Neural progenitor cell (in vitro differentiated cells): ENCODE measurements at regions not wholly inside any gene's neighbourhood (a gene's known extent, or its start where the extent isn't known, plus 50 kb on each side); places are given as distances from the start of the nearest gene placed in this dataset.
"Not testable (repeated sequence)": the region's sequence is repeated elsewhere in the genome, so short reads cannot be mapped to it uniquely, and the experiment has no call there.

Experiments
- DNase-seq: peaks from one replicate; pipeline ENCODE4 v3.0.0-alpha.2; 2016; ENCODE audit warnings: low spot score
- H2AFZ ChIP-seq: fragments of 200-600 bp; sonication (generic); replicated peaks from 2 replicates; pipeline ENCODE4 v1.6.1; 2016; ENCODE audit warnings: antibody characterized with exemption
- H3F3A ChIP-seq: fragments of 200-600 bp; sonication (generic); 2 replicates; pipeline ENCODE4 v1.6.1; 2016; ENCODE audit warnings: antibody characterized with exemption, low read depth
- H3K27ac ChIP-seq: fragments of 200-600 bp; sonication (generic); 2 replicates; pipeline ENCODE4 v1.5.1; 2016; ENCODE audit warnings: mild to moderate bottlenecking
- H3K27me3 ChIP-seq: fragments of 200-600 bp; sonication (generic); 2 replicates; pipeline ENCODE4 v1.6.1; 2016; ENCODE audit warnings: mild to moderate bottlenecking, moderate library complexity
- H3K36me3 ChIP-seq: fragments of 200-600 bp; sonication (generic); 2 replicates; pipeline ENCODE4 v1.5.1; 2016
- H3K4me1 ChIP-seq: fragments of 200-600 bp; sonication (generic); 2 replicates; pipeline ENCODE4 v1.6.1; 2016; ENCODE audit warnings: mixed run types
- H3K4me2 ChIP-seq: fragments of 200-600 bp; sonication (generic); 2 replicates; pipeline ENCODE4 v1.6.1; 2016
- H3K4me3 ChIP-seq: fragments of 200-600 bp; sonication (generic); 2 replicates; pipeline ENCODE4 v1.5.1; 2016
- H3K79me2 ChIP-seq: fragments of 200-600 bp; sonication (generic); 2 replicates; pipeline ENCODE4 v1.6.1; 2016; ENCODE audit warnings: low read depth
- H3K9ac ChIP-seq: fragments of 200-600 bp; sonication (generic); 2 replicates; pipeline ENCODE4 v1.6.1; 2016
- H3K9me3 ChIP-seq: fragments of 200-600 bp; sonication (generic); 2 replicates; pipeline ENCODE4 v1.5.1; 2016; ENCODE audit warnings: low read depth
- H4K20me1 ChIP-seq: fragments of 200-600 bp; sonication (generic); 2 replicates; pipeline ENCODE4 v1.6.1; 2016; ENCODE audit warnings: low read depth
- H3K27ac Mint-ChIP-seq: 3 replicates; pipeline ENCODE4 v1.8.0; 2021; ENCODE audit warnings: mixed read lengths
- H3K27me3 Mint-ChIP-seq: 2 replicates; pipeline ENCODE4 v1.8.0; 2022; ENCODE audit warnings: low read depth, mild to moderate bottlenecking, inconsistent platforms, moderate library complexity, mixed read lengths; ENCODE audit not compliant: insufficient read depth
- H3K36me3 Mint-ChIP-seq: 3 replicates; pipeline ENCODE4 v1.8.0; 2021; ENCODE audit warnings: mixed read lengths
- H3K4me1 Mint-ChIP-seq: 3 replicates; pipeline ENCODE4 v1.8.0; 2021; ENCODE audit warnings: mixed read lengths
- H3K4me3 Mint-ChIP-seq: 3 replicates; pipeline ENCODE4 v1.8.0; 2021; ENCODE audit warnings: mild to moderate bottlenecking, moderate library complexity, mixed read lengths
- H3K9me3 Mint-ChIP-seq: 3 replicates; pipeline ENCODE4 v1.8.0; 2020; ENCODE audit warnings: mixed read lengths
- CTCF ChIP-seq: fragments of 200-600 bp; sonication (generic); IDR thresholded peaks from 2 replicates; pipeline ENCODE4 v1.5.1; 2017; ENCODE audit warnings: antibody characterized with exemption, mild to moderate bottlenecking
- EZH2 ChIP-seq: fragments of 200-600 bp; sonication (generic); IDR thresholded peaks from 2 replicates; pipeline ENCODE4 v1.6.1; 2017; ENCODE audit warnings: antibody characterized with exemption, mild to moderate bottlenecking, moderate library complexity
- EZH2phosphoT487 ChIP-seq: fragments of 200-600 bp; sonication (generic); IDR thresholded peaks from 2 replicates; pipeline ENCODE4 v1.6.1; 2017; ENCODE audit warnings: antibody characterized with exemption

- H3K4me1 ChIP-seq = peaks cover 9% of the 10 kb centered on the region
- H3K36me3 ChIP-seq = no peaks in the 10 kb centered on the region
- TF ChIP-seq CTCF (no peak), EZH2 (no peak), EZH2phosphoT487 (no peak)
- no peaks in the 10 kb centered on the region for H3K27me3 Mint-ChIP-seq
- no peak overlapping the region for H3K4me2 ChIP-seq
- no peak for DNase-seq
- H3K9me3 ChIP-seq = no peaks in the 10 kb centered on the region
- H3K9me3 Mint-ChIP-seq = no peaks in the 10 kb centered on the region
- no peaks in the 10 kb centered on the region for H3K4me1 Mint-ChIP-seq
- H3K4me3 Mint-ChIP-seq = no peak overlapping the region
- H3K4me3 ChIP-seq = no peak overlapping the region
- no peak overlapping the region for H3K27ac Mint-ChIP-seq
- H3F3A ChIP-seq = no peaks in the 10 kb centered on the region
- no peaks in the 10 kb centered on the region for H4K20me1 ChIP-seq
- no peak overlapping the region for H2AFZ ChIP-seq
- H3K79me2 ChIP-seq = no peaks in the 10 kb centered on the region
- no peaks in the 10 kb centered on the region for H3K36me3 Mint-ChIP-seq
- no peak overlapping the region for H3K27ac ChIP-seq
- H3K27me3 ChIP-seq = no peaks in the 10 kb centered on the region
- H3K9ac ChIP-seq = no peak overlapping the region
These were observed 152.6 kb upstream of the CLNK start for GRCh38 chr4:10837151-10837550.

GRCh38 chr4:10832806-10833628 lies 148.4 kb upstream of the CLNK start:
- H3K4me3 ChIP-seq = no peak overlapping the region
- peak overlapping the region; percentile 6 for H2AFZ ChIP-seq
- H3K27me3 ChIP-seq = no peaks in the 10 kb centered on the region
- H3F3A ChIP-seq = no peaks in the 10 kb centered on the region
- peaks cover 14% of the 10 kb centered on the region for H3K4me1 ChIP-seq
- H3K27ac ChIP-seq = no peak overlapping the region
- no peak for TF ChIP-seq EZH2phosphoT487
- no peak for TF ChIP-seq CTCF
- no peak for TF ChIP-seq EZH2
- Mint-ChIP-seq H3K36me3 (no peaks in the 10 kb centered on the region), H3K4me3 (no peak overlapping the region), H3K27ac (no peak overlapping the region), H3K4me1 (no peaks in the 10 kb centered on the region), H3K27me3 (no peaks in the 10 kb centered on the region), H3K9me3 (no peaks in the 10 kb centered on the region)
- H3K9me3 ChIP-seq = no peaks in the 10 kb centered on the region
- no peaks in the 10 kb centered on the region for H4K20me1 ChIP-seq
- no peaks in the 10 kb centered on the region for H3K36me3 ChIP-seq
- H3K9ac ChIP-seq = no peak overlapping the region
- no peaks in the 10 kb centered on the region for H3K79me2 ChIP-seq
- no peak for DNase-seq
- no peak overlapping the region for H3K4me2 ChIP-seq

GRCh38 chr4:10831727-10832408 lies 147.3 kb upstream of the CLNK start:
- Histone ChIP-seq H3K9ac (no peak overlapping the region), H3K27me3 (no peaks in the 10 kb centered on the region), H3K79me2 (no peaks in the 10 kb centered on the region), H3K36me3 (no peaks in the 10 kb centered on the region), H3F3A (no peaks in the 10 kb centered on the region), H3K4me2 (no peak overlapping the region), H3K4me3 (no peak overlapping the region), H3K9me3 (no peaks in the 10 kb centered on the region), H2AFZ (no peak overlapping the region), H4K20me1 (no peaks in the 10 kb centered on the region), H3K4me1 (peaks cover 14% of the 10 kb centered on the region), H3K27ac (no peak overlapping the region)
- TF ChIP-seq EZH2phosphoT487 (no peak), EZH2 (no peak), CTCF (no peak)
- no peak for DNase-seq
- Mint-ChIP-seq H3K27ac (no peak overlapping the region), H3K4me3 (no peak overlapping the region), H3K4me1 (no peaks in the 10 kb centered on the region), H3K27me3 (no peaks in the 10 kb centered on the region), H3K36me3 (no peaks in the 10 kb centered on the region), H3K9me3 (no peaks in the 10 kb centered on the region)

GRCh38 chr4:10828918-10829538 lies 144.5 kb upstream of the CLNK start:
- H3K4me2 ChIP-seq = peak overlapping the region; percentile 43
- H3K79me2 ChIP-seq, H3K27ac ChIP-seq, H3K9me3 ChIP-seq, H4K20me1 ChIP-seq, H3K4me1 Mint-ChIP-seq, H3K27me3 Mint-ChIP-seq, H2AFZ ChIP-seq, H3K9ac ChIP-seq, H3K27me3 ChIP-seq, H3F3A ChIP-seq, H3K9me3 Mint-ChIP-seq, DNase-seq, H3K36me3 Mint-ChIP-seq, H3K4me3 Mint-ChIP-seq, H3K36me3 ChIP-seq: not testable (repeated sequence)
- peak overlapping the region; percentile 42 for H3K4me3 ChIP-seq
- H3K4me1 ChIP-seq = peaks cover 14% of the 10 kb centered on the region
- H3K27ac Mint-ChIP-seq = peak overlapping the region; percentile 57
